ENCODE measurements at regions not wholly inside any gene's neighbourhood (a gene's known extent, or its start where the extent isn't known, plus 50 kb on each side); places are given as distances from the start of the nearest gene placed in this dataset.

GRCh38 chr2:14751581-14751980, 119.1 kb downstream of the LRATD1 start:
- Histone ChIP-seq H3K4me1 (ENCODE audit: control insufficient read depth in 1 of 2, insufficient read depth in 2 of 2, low read depth in 1 of 2, low read length in 1 of 2) (no peaks in the 10 kb centered on the region), H3K4me3 (ENCODE audit: low read depth in 2 of 2, low read length in 1 of 2) (no peak overlapping the region), H3K4me2 (no peak overlapping the region), H3K27ac (ENCODE audit: low read depth in 2 of 2, low read length in 1 of 2) (no peak overlapping the region), H2AFZ (ENCODE audit: low read depth) (no peak overlapping the region), H3K9me3 (no peaks in the 10 kb centered on the region), H3K9ac (no peak overlapping the region), H3K9me2 (no peaks in the 10 kb centered on the region), H4K20me1 (ENCODE audit: insufficient read depth) (no peaks in the 10 kb centered on the region), H3K79me2 (ENCODE audit: insufficient read depth) (no peaks in the 10 kb centered on the region), H3K36me3 (replicated peaks in 1 of 2; ENCODE audit: control insufficient read depth in 1 of 2, insufficient read depth in 2 of 2, low read length in 1 of 2) (no peaks in the 10 kb centered on the region), H3F3A (replicated peaks; ENCODE audit: insufficient read depth) (no peaks in the 10 kb centered on the region), H3K27me3 (ENCODE audit: insufficient read depth) (no peaks in the 10 kb centered on the region)
- 39% methylated on average over 5 of the region's 5 CpGs for WGBS (ENCODE audit: low lambda C conversion rate)
- no peak for DNase-seq
- CTCF ChIA-PET = interaction anchor here (0.9 kb wide), 1 partner anchor 10 kb away, joined by 3 read pairs; no protein-coding TSS in a partner anchor
- POLR2A ChIA-PET = no interaction called here
- no peak for TF ChIP-seq PBX3 (IDR thresholded peaks at IDR 0.05)
- no peak for TF ChIP-seq USF2 (IDR thresholded peaks at IDR 0.05; ENCODE audit: borderline replicate concordance, low read depth, low read length)
- TF ChIP-seq MAX (IDR thresholded peaks at IDR 0.05; ENCODE audit: low read depth) = no peak
- no peak for TF ChIP-seq MXI1 (IDR thresholded peaks at IDR 0.05; ENCODE audit: low read depth, low read length)
- no peak for TF ChIP-seq GATA2 (CRISPR knock-in tag; IDR thresholded peaks at IDR 0.05)
- no peak for TF ChIP-seq RFX5 (IDR thresholded peaks at IDR 0.05; ENCODE audit: low read length)
- TF ChIP-seq SMC3 (IDR thresholded peaks at IDR 0.05; ENCODE audit: low read depth, low read length) = no peak
- no peak for TF ChIP-seq EZH2phosphoT487 (IDR thresholded peaks at IDR 0.05; ENCODE audit: borderline replicate concordance, low read depth)
- TF ChIP-seq CTCF (IDR thresholded peaks at IDR 0.05) = no peak
- TF ChIP-seq FOXJ3 (CRISPR knock-in tag; IDR thresholded peaks at IDR 0.05) = no peak
- no peak for TF ChIP-seq MEF2A (IDR thresholded peaks at IDR 0.05; ENCODE audit: borderline replicate concordance, low read depth)
- no peak for TF ChIP-seq RAD21 (IDR thresholded peaks at IDR 0.05; ENCODE audit: low read length)
- TF ChIP-seq POLR2AphosphoS5 (IDR thresholded peaks at IDR 0.05; ENCODE audit: low read depth, low read length) = no peak
- no peak for TF ChIP-seq RXRA (IDR thresholded peaks at IDR 0.05; ENCODE audit: borderline replicate concordance, low read depth)
- TF ChIP-seq REST (IDR thresholded peaks at IDR 0.05; ENCODE audit: low read depth, low read length) = no peak
- no peak for TF ChIP-seq FOXM1 (IDR thresholded peaks at IDR 0.05; ENCODE audit: low read depth)
- TF ChIP-seq USF1 (IDR thresholded peaks at IDR 0.05; ENCODE audit: borderline replicate concordance, low read depth) = no peak
- TF ChIP-seq TEAD4 (IDR thresholded peaks at IDR 0.05; ENCODE audit: borderline replicate concordance, insufficient read depth) = no peak
- no peak for TF ChIP-seq ZBTB33 (IDR thresholded peaks at IDR 0.05; ENCODE audit: borderline replicate concordance, low read depth)

Data from SK-N-SH (cell line).